Mucosa of stomach (tissue), 1 donor: ENCODE measurements at regions not wholly inside any gene's neighbourhood (a gene's known extent, or its start where the extent isn't known, plus 50 kb on each side); places are given as distances from the start of the nearest gene placed in this dataset.
"Not testable (repeated sequence)": the region's sequence is repeated elsewhere in the genome, so short reads cannot be mapped to it uniquely, and the experiment has no call there.

ENCODE experiments used
- H3K27me3 ChIP-seq: one replicate; pipeline ENCODE4 v1.7.0; 2013; ENCODE audit warnings: mild to moderate bottlenecking, low read length; ENCODE audit not compliant: control insufficient read depth, insufficient read depth
- H3K36me3 ChIP-seq: one replicate; pipeline ENCODE4 v1.7.0; 2013; ENCODE audit warnings: low read length; ENCODE audit not compliant: control insufficient read depth, insufficient read depth
- H3K4me1 ChIP-seq: one replicate; pipeline ENCODE4 v1.7.0; 2013; ENCODE audit warnings: mild to moderate bottlenecking, low read length; ENCODE audit not compliant: control insufficient read depth, insufficient read depth
- H3K4me3 ChIP-seq: one replicate; pipeline ENCODE4 v1.7.0; 2013; ENCODE audit warnings: low read length
- H3K9ac ChIP-seq: one replicate; pipeline ENCODE4 v1.7.0; 2013; ENCODE audit warnings: mild to moderate bottlenecking, low read length, moderate library complexity
- H3K9me3 ChIP-seq: one replicate; pipeline ENCODE4 v1.7.0; 2013; ENCODE audit warnings: mild to moderate bottlenecking, low read length, moderate library complexity; ENCODE audit not compliant: control insufficient read depth
- donor health status: Pancreatic carcinoma.

DNA sequence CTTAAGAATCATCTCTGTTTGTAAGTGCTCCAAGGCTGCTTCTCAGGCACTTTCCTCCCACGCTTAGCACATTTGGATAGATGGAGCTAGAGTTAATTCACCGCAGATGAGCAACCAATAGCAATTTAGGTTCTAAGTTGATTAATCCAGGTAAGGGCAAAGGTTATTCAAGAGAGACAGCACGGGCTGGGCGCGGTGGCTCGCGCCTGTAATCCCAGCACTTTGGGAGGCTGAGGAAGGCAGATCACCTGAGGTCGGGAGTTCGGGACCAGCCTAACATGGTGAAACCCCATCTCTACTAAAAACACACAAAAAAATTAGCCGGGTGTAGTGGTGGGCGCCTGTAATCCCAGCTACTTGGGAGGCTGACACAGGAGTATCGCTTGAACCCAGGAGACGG lies 54.5 kb upstream of the UNC13C start:
- H3K27me3 ChIP-seq, H3K9ac ChIP-seq, H3K9me3 ChIP-seq, H3K4me1 ChIP-seq, H3K36me3 ChIP-seq, H3K4me3 ChIP-seq: not testable (repeated sequence)

DNA sequence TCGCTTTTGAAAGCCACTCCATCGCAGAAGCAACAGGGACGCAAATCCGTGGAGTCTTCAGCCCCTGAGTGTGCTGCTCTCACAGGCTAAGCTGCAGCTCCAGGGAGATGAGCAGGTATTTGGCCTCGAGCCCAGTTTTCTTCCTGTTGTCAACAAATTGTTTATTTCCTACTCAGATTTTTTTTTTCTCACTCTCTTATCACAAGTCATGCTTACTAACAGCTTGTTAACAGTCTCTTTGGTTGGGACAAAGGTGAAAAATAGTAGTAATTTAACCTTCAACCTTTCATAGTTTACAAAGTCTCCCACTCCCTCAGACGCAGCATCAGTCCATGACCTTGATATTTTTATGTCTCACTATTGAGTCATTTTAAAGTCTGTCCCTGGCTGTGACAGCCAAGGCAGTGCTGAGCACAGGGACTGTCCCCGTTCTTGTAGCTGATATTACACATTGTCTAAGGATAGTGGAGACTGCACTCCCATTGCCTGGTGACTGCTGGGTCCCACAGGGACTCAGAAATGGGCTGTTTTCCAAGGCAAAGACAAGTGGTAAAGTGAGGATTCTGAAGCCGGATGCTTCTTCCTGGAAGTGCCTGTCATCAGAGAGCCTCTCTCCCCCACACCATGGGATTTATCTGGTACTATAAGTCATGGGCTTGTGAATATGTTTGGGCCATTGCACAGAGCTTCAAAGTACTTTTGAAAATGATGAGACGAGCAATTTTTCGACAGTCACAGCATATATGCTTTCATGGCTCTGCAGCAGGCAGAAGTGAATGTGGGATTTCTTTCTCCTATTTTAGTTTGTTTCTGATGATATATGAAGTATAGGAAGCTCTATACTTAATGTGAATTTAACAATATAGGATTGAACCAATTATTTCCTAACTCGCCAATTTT lies 59.8 kb upstream of the UNC13C start:
- Histone ChIP-seq H3K27me3 (no peaks in the 10 kb centered on the region), H3K36me3 (no peaks in the 10 kb centered on the region), H3K4me3 (no peak overlapping the region), H3K9me3 (no peaks in the 10 kb centered on the region), H3K4me1 (peaks cover 6% of the 10 kb centered on the region), H3K9ac (no peak overlapping the region)

DNA sequence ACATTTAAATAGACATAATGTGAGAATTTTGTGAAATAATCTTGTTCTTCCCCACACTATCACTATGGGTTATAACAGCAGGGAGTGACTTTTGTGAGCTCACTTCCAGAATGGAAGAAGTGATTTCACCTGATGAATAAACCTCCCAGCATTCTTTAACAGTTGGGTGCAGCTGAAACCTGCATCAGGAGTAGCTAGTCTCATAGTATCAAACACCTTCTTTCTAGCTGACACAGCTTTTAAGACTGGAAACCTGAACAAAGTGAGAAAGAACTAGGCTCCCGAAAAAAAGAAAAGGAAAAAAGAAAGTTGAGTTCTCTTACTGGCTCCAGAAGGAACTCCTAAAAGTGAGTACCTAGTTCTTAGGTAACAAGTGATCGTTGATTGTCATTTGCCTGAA lies 61.1 kb upstream of the UNC13C start:
- Histone ChIP-seq H3K4me3 (no peak overlapping the region), H3K9me3 (no peaks in the 10 kb centered on the region), H3K36me3 (no peaks in the 10 kb centered on the region), H3K27me3 (no peaks in the 10 kb centered on the region), H3K4me1 (peaks cover 6% of the 10 kb centered on the region), H3K9ac (no peak overlapping the region)

DNA sequence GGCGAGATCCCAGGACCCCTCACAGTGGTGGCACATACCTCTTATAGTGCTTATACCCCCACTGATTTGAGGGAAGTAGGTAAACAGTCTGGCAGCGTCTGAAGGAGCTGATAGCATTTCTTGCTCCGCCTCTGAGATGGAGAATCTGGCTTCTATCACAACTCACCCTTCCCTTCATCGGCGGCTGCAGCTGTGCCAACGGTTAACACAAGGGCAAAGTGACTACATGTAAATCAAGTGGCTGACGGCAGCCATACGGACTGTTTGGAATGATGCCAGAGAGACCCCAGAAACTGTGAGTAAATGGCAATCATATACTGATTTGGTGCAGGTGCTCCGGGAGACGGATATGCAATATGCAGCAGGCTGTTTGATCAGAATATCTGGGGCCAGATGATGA lies 66.8 kb upstream of the UNC13C start:
- no peaks in the 10 kb centered on the region for H3K27me3 ChIP-seq
- H3K4me1 ChIP-seq = peaks cover 20% of the 10 kb centered on the region
- H3K9me3 ChIP-seq = no peaks in the 10 kb centered on the region
- no peak overlapping the region for H3K4me3 ChIP-seq
- no peak overlapping the region for H3K9ac ChIP-seq
- no peaks in the 10 kb centered on the region for H3K36me3 ChIP-seq

DNA sequence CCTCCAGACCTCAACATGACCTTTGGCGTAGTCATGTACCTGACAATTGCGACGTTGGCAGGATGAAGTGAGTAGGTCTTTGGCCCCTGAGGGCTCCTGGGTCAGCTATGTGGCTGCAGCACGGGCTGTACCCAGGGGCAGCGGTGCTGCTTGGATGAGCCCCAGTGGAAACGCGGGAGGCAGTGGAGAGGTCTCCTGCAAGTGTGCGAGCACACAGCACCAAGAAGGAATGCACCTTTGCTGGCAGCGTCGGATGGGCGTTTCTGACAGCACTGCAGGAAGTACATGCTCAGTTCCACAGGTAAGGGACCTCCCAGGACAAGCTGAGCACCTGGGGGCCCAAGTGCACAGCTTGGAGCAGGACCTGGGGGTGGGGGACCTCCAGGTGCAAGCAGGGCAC lies 67.4 kb upstream of the UNC13C start:
- no peak overlapping the region for H3K9ac ChIP-seq
- no peaks in the 10 kb centered on the region for H3K27me3 ChIP-seq
- H3K36me3 ChIP-seq = no peaks in the 10 kb centered on the region
- H3K9me3 ChIP-seq = no peaks in the 10 kb centered on the region
- H3K4me3 ChIP-seq = no peak overlapping the region
- peaks cover 20% of the 10 kb centered on the region for H3K4me1 ChIP-seq

DNA sequence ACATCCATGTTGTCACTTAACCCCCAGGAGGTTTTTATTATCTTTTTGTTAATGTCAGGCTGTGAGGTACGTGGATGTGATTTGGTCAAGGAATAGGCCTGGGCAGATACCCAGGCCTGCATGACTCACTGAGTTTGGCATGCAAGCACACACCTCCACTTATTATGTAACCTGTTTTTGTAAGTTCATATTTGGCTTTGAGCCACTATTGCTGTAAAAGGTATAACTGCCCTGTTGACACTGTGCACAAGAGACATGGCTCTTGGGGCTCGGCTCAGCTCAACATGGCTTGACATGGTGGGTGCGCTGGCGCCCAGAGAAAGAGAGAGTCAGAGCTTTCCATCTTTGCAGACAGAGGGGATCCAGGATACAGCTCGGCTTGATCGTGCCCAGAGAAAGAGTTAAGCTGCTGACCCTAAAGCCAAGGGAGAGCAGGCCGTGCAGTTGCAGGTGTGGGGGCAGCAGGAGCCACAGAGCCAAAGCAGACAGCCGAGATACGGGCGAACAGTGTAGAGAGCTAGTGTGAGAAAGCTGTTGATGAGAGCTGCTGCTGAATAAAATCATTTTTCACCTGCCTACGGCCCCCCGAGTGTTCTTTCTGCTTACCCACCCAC lies 67.9 kb upstream of the UNC13C start:
- Histone ChIP-seq H3K9me3 (no peaks in the 10 kb centered on the region), H3K4me1 (peaks cover 20% of the 10 kb centered on the region), H3K9ac (no peak overlapping the region), H3K36me3 (no peaks in the 10 kb centered on the region), H3K4me3 (no peak overlapping the region), H3K27me3 (no peaks in the 10 kb centered on the region)

DNA sequence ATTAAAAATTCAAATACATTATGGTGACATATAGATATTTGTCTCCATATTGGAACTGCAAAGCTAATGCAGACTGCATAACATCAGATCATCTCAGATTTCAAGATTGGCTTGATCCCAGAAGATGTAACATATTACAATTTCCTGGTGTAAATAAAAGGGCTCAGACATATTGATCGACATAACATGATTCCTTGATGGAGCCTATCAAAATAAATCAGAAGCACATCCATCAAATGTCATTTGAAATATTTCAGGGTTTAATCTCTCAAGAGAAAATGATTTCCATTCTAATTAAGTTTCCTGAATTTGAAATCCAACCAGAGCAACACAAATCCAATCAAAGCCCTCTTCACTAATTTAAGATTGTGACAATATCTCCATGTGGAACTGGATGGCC lies 75.1 kb upstream of the UNC13C start:
- Histone ChIP-seq H3K4me3 (no peak overlapping the region), H3K27me3 (no peaks in the 10 kb centered on the region), H3K9ac (no peak overlapping the region), H3K9me3 (no peaks in the 10 kb centered on the region), H3K36me3 (no peaks in the 10 kb centered on the region), H3K4me1 (no peaks in the 10 kb centered on the region)

DNA sequence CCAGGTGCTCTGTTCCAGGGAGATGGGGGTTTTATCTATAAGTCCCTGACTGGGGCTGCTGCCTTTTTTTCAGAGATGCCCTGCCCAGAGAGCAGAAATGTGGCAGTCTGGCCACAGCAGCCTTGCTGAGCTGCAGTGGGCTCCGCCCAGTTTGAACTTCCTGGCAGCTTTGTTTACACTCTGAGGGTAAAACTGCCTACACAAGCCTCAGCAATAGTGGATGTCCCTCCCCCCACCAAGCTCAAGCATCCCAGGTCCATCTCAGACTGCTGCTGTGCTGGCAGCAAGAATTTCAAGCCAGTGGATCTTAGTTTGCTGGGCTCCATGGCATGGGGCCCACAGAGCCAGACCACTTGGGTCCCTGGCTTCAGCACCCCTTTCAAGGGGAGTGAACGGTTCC lies 84.8 kb upstream of the UNC13C start:
- not testable (repeated sequence) for H3K36me3 ChIP-seq, H3K9me3 ChIP-seq, H3K27me3 ChIP-seq, H3K4me3 ChIP-seq, H3K9ac ChIP-seq
- H3K4me1 ChIP-seq = peaks cover 14% of the 10 kb centered on the region

- peaks cover 14% of the 10 kb centered on the region for H3K4me1 ChIP-seq
- not testable (repeated sequence) for H3K4me3 ChIP-seq, H3K36me3 ChIP-seq, H3K9ac ChIP-seq, H3K9me3 ChIP-seq, H3K27me3 ChIP-seq
These were observed 86.4 kb upstream of the UNC13C start for GRCh38 chr15:53891862-53892261.

GRCh38 chr15:53884441-53884840 lies 93.8 kb upstream of the UNC13C start:
- H3K4me3 ChIP-seq = no peak overlapping the region
- H3K9ac ChIP-seq = no peak overlapping the region
- no peaks in the 10 kb centered on the region for H3K36me3 ChIP-seq
- no peaks in the 10 kb centered on the region for H3K9me3 ChIP-seq
- peaks cover 6% of the 10 kb centered on the region for H3K4me1 ChIP-seq
- H3K27me3 ChIP-seq = no peaks in the 10 kb centered on the region

DNA sequence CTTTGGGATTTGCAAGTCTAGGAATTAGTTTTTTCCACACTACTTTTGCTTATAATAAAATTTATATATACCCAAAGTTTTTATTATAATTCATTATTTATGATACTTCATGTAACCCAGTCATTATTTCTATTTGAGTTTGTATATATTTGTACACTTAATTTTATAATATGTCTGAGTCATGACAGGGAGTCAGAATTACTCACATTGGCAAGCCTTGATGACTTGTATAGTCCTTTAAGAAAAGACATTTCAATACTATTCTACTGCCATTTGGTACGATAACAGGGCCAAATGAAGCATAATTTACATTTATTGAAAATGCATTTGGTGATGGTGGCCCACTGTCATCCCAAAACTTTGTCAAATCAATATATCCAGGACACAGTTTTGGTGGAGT lies 95.9 kb upstream of the UNC13C start:
- no peak overlapping the region for H3K4me3 ChIP-seq
- H3K9me3 ChIP-seq = no peaks in the 10 kb centered on the region
- H3K36me3 ChIP-seq = no peaks in the 10 kb centered on the region
- no peaks in the 10 kb centered on the region for H3K27me3 ChIP-seq
- H3K9ac ChIP-seq = no peak overlapping the region
- peaks cover 6% of the 10 kb centered on the region for H3K4me1 ChIP-seq

- H3K27me3 ChIP-seq = no peaks in the 10 kb centered on the region
- no peaks in the 10 kb centered on the region for H3K36me3 ChIP-seq
- peaks cover 6% of the 10 kb centered on the region for H3K4me1 ChIP-seq
- H3K4me3 ChIP-seq = no peak overlapping the region
- no peaks in the 10 kb centered on the region for H3K9me3 ChIP-seq
- no peak overlapping the region for H3K9ac ChIP-seq
These were observed 97.9 kb upstream of the UNC13C start for GRCh38 chr15:53880357-53880756.
